HG02981 (cell line): ENCODE measurements at regions not wholly inside any gene's neighbourhood (a gene's known extent, or its start where the extent isn't known, plus 50 kb on each side); places are given as distances from the start of the nearest gene placed in this dataset.

Source experiments
- ATAC-seq: cut with Tn5 transposase; IDR thresholded peaks from one replicate; pipeline ENCODE4 v1.9.1; 2021; ENCODE audit warnings: mild to moderate bottlenecking, moderate library complexity; ENCODE audit not compliant: unreplicated experiment

GRCh38 chr12:39240587-39240986 lies 202.3 kb downstream of the KIF21A start:
- ATAC-seq = no peak

DNA sequence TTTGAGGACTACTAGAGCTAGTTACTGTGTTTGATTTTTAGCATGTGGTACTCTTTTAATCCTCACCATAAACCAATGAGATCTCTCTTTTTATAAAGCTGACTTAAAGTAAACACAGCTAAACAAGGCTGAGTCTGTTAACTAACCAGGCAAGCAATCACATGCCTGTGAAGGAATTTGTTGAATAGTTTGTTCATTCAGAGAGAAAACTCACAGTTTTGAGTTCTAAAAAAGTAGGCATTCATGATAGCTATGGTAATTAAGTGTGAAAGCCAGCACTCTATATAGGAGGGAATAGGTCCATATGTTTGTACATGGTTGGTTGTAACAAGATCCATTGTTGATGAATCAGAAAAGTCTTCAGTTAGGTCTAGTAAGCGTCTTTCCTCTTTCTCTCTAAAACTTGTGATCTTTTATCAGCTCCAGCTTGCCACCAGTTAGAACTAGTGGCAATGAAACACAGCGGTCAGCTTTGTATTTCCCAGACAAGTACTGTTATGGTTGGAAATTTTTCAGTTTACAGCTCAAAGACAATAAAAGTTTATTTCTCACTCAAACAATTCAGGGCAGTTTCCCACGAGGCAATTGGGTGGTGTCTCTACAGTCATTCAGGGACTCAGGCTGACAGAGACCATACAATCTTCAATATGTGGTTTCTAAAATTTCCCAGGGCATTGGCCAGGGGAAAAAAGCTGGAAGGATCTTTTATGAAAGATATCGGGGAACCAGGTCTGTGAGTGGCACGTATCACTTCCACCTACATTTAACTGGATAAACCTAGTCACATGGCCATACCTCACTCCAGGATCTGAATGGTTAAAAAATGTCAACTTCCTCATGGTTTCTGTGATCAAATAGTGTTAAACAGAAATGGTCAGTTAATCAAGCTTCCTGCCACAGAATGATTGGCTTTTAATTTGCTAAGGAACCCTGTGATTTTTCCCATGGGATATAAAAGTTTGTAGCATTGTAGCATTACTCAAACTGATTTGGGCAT lies 203.1 kb downstream of the KIF21A start:
- ATAC-seq = no peak

- ATAC-seq = no peak
These were observed 205.9 kb downstream of the KIF21A start for GRCh38 chr12:39237004-39237403.

- ATAC-seq = no peak
These were observed 206.7 kb downstream of the KIF21A start for GRCh38 chr12:39235990-39236767.

DNA sequence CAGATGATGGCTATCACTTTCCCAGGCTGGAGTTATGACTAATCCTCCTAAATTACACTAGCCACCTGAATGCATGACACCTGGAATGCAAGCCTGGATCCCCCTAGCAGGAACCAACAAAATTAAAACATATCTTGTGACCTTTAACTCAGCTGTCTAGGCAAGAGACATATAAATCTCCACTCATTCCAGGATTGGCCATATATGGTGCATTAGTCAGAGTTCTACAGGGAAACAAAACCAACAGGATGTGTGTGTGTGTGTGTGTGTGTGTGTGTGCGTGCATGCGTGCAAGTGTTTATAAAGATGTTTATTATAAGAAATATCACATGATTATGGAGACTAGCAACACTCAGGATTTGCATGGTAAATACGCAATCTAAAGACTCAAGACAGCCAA lies 212.8 kb downstream of the KIF21A start:
- ATAC-seq = no peak

DNA sequence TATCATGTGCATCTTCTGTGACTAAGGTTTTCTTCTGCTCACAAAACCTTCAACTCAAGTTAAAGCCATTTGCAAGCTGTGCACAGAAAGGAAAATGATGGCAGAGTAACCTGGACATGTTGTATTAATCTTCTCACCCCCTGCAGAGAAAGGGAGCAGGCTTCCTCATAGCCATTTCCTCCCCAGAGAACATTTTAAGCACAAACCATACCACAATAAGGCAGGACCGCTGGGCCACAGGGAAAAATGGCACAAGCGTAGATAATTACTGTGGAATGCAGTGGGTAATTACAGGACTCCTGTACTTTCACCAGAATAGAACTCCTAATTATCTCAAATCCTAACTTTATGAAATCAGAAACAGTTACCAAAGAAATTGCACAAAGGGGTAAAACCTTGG lies 215.7 kb downstream of the KIF21A start:
- no peak for ATAC-seq

DNA sequence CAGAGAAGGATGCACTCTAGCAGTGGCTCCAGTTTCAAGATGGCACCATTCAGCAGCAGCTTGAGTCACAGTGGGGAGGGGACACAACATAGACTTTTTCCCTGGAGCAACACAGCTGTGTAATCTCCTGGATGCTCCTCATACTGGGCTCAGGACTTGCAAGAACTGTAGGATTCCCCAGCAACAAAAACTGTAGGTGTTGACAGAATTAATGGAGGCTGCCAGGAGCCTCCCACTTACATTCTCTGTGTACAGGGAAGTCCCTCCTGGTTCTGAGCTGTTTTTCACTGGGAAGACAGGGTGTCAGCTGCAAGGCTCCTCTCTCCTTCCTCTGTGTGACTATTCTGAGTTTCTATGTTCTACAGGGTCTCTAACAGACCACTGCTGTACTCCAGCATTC lies 217.9 kb downstream of the KIF21A start:
- ATAC-seq = no peak

- ATAC-seq = no peak
These were observed 237.0 kb downstream of the KIF21A start for GRCh38 chr12:39205969-39206368.

DNA sequence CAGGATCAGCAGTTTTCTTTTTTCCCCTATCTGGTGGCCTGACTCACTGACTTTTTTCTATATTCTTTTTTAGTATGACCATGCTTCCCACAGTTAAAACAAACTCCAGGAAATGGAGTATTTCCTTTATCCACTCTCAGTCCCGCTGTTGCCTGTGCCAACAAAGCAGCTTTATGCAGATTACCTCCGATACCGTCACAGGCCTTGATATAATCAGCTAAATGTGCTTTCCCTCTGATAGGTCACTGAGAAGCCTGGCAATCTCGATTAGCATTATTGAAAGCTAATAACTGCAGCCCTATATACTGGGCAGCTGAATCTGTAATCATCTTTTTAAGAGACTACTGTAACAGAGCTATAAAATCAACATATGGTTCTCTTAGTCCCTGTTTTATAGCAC lies 243.6 kb downstream of the KIF21A start:
- no peak for ATAC-seq

GRCh38 chr12:39188689-39189088 lies 254.2 kb downstream of the KIF21A start:
- ATAC-seq = no peak

DNA sequence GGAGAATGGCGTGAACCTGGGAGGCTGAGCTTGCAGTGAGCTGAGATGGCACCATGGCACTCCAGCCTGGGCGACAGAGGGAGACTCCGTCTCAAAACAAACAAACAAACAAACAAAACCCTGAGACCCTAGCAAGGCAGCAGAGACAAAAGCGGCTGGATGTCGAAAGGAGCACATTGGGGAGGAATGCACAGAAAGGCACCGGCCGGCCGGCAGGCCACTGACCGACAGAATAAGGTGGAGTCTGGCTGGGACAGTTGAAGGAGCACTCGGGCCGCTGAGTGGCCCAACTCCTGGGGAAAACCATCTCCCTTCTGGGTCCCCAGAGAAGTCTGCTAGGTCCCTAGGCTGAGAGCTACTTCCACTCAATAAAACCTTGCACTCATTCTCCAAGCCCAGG lies 256.2 kb downstream of the KIF21A start:
- ATAC-seq = no peak

DNA sequence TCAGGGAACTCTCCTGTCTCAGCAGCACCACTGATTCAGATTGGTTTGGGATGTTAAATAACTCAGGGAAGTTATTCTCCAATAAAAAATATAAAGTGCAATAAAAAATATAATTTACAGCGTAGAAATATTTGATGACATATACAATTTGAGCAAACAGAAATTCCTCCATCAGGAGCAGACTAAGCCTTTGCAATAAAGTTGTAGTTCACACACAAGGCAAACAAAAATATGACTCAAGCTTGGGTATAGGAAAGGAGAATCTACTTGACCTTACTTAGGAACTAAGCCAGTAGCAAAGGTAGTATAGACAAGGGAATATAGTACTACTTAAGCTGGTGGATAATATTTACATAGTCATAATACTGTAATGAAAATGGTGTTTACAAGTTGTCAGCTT lies 264.1 kb downstream of the KIF21A start:
- ATAC-seq = no peak

DNA sequence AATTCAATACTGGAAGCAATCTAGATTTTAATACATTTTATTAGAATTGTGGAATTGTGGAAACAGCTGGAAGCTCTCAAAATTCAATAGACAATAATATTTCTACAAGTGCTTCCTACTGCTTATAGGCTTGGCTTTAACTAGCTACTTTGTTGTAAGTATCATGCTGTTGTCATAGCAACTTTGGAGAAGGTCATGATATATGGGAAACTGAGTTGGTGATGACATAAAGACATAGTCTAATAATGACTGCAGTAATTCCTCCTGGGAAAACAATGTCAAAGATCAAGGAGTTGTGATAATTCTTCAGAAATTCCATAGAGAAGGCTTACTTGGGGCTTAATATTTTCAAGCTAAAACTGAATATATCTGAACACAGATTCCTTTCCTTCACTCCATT lies 266.6 kb downstream of the KIF21A start:
- ATAC-seq = no peak

GRCh38 chr12:39173726-39174125 lies 268.3 kb upstream of the CPNE8 start:
- ATAC-seq = no peak

GRCh38 chr12:39165338-39165737 lies 259.9 kb upstream of the CPNE8 start:
- no peak for ATAC-seq

- ATAC-seq = no peak
These were observed 256.2 kb upstream of the CPNE8 start for GRCh38 chr12:39161465-39162085.

- no peak for ATAC-seq
These were observed 252.4 kb upstream of the CPNE8 start for GRCh38 chr12:39157696-39158342.

- peak; percentile 85 for ATAC-seq
These were observed 240.0 kb upstream of the CPNE8 start for GRCh38 chr12:39145175-39145999.

- ATAC-seq = no peak
These were observed 239.2 kb upstream of the CPNE8 start for GRCh38 chr12:39144613-39145061.

DNA sequence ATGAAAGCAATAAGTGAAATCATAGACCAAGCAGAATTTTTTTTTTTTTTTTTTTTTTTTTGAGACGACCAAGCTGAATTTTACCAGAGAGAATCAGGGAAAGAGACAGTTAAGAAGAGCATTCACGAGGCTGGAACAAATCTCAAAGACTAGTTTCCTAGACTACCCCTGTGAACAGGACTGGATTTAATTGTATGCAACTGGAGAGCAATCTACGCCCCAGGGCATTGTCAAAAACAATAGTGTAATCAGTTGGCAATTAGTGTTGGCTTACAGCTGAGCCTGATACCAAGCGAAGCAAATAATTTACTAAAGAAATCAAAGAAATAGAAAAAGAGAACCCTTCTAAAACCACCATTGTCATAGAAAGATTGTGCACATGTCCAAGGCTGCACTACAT lies 232.9 kb upstream of the CPNE8 start:
- ATAC-seq = no peak
